Uterus (tissue), 3 donors: ENCODE measurements at regions not wholly inside any gene's neighbourhood (a gene's known extent, or its start where the extent isn't known, plus 50 kb on each side); places are given as distances from the start of the nearest gene placed in this dataset.

Experiments used
- DNase-seq, 2 donors: peaks; one replicate each; pipeline ENCODE4 v3.0.0-alpha.2; 2019 to 2020
- H3K27ac ChIP-seq, 2 donors: fragments of 200-600 bp; sonication (generic); 1 replicate in 1 of 2; 2 replicates in 1 of 2; pipeline ENCODE4 v1.5.1; 2016 to 2018
- H3K27me3 ChIP-seq, 2 donors: fragments of 200-600 bp; sonication (generic); one replicate each; pipeline ENCODE4 v1.5.1; 2018 to 2019; ENCODE audit warnings: control low read depth in 1 of 2
- H3K36me3 ChIP-seq, 2 donors: fragments of 200-600 bp; sonication (generic); one replicate each; pipeline ENCODE4 v1.5.1; 2019; ENCODE audit warnings: control low read depth in 1 of 2
- H3K4me1 ChIP-seq, 2 donors: fragments of 200-600 bp; sonication (generic); one replicate each; pipeline ENCODE4 v1.5.1; 2018 to 2019; ENCODE audit warnings: control low read depth in 1 of 2
- H3K4me3 ChIP-seq, 2 donors: fragments of 200-600 bp; sonication (generic); 1 replicate in 1 of 2; 2 replicates in 1 of 2; pipeline ENCODE4 v1.5.1; 2018 to 2019; ENCODE audit warnings: mild to moderate bottlenecking in 1 of 2
- H3K9me3 ChIP-seq, 2 donors: fragments of 200-600 bp; sonication (generic); one replicate each; pipeline ENCODE4 v1.5.1; 2019; ENCODE audit warnings: control low read depth in 1 of 2
- CTCF ChIP-seq, 4 experiments: fragments of 200-600 bp in 2 of 4; fragments of 450-650 bp in 2 of 4; sonication (generic) in 2 of 4; IDR thresholded peaks; one replicate each; pipeline ENCODE4 v1.5.1; 2016 to 2019; ENCODE audit warnings: antibody characterized with exemption in 4 of 4, mild to moderate bottlenecking in 2 of 4, moderate library complexity in 1 of 4
- POLR2A ChIP-seq, 2 donors: fragments of 450-650 bp; IDR thresholded peaks; one replicate each; pipeline ENCODE4 v1.6.1; 2016; ENCODE audit warnings: antibody characterized with exemption in 2 of 2, mild to moderate bottlenecking in 1 of 2, moderate library complexity in 1 of 2
- intact Hi-C: fragments of 100-400 bp; cut with DNase I; formaldehyde crosslinking; loops from one replicate; pipeline ENCODE4 v1.15.1; 2023; ENCODE audit warnings: low total_unique reads
- donor health status: DM: yes; HTN: yes; CAD: no.

GRCh38 chr1:78432016-78432415, 58.8 kb upstream of the PTGFR start:
- H3K4me3 ChIP-seq, result no peak overlapping the region
- H3K9me3 ChIP-seq, result no peaks in the 10 kb centered on the region
- no peak for TF ChIP-seq CTCF (IDR thresholded peaks at IDR 0.05)
- no peak for TF ChIP-seq POLR2A (IDR thresholded peaks at IDR 0.05)
- H3K27me3 ChIP-seq, result no peaks in the 10 kb centered on the region
- intact Hi-C loops, result no loop called here
- no peaks in the 10 kb centered on the region for H3K36me3 ChIP-seq
- peaks cover 0 to 5% of the 10 kb centered on the region in 2 donors for H3K4me1 ChIP-seq
- H3K27ac ChIP-seq, result no peak overlapping the region
- DNase-seq, result no peak

- Histone ChIP-seq H3K9me3 (no peaks in the 10 kb centered on the region), H3K27me3 (no peaks in the 10 kb centered on the region), H3K4me3 (no peak overlapping the region), H3K36me3 (no peaks in the 10 kb centered on the region), H3K4me1 (peaks cover 0 to 5% of the 10 kb centered on the region in 2 donors), H3K27ac (no peak overlapping the region)
- DNase-seq, result no peak
- intact Hi-C loops, result no loop called here
- TF ChIP-seq POLR2A (IDR thresholded peaks at IDR 0.05) (no peak), CTCF (IDR thresholded peaks at IDR 0.05) (no peak)
Observed at GRCh38 chr1:78434351-78434750, 56.4 kb upstream of the PTGFR start.

GRCh38 chr1:78436961-78437360, 53.8 kb upstream of the PTGFR start:
- intact Hi-C loops, result no loop called here
- no peaks in the 10 kb centered on the region for H3K36me3 ChIP-seq
- H3K4me1 ChIP-seq, result peaks cover 0 to 5% of the 10 kb centered on the region in 2 donors
- no peaks in the 10 kb centered on the region for H3K27me3 ChIP-seq
- no peaks in the 10 kb centered on the region for H3K9me3 ChIP-seq
- no peak for DNase-seq
- peak overlapping the region; percentile 20 to 74 for H3K27ac ChIP-seq
- TF ChIP-seq POLR2A (IDR thresholded peaks at IDR 0.05) (no peak), CTCF (IDR thresholded peaks at IDR 0.05) (no peak)
- H3K4me3 ChIP-seq, result no peak overlapping the region

GRCh38 chr1:78437396-78437795, 53.4 kb upstream of the PTGFR start:
- Histone ChIP-seq H3K9me3 (no peaks in the 10 kb centered on the region), H3K27ac (peak overlapping the region; percentile 20 to 74), H3K4me1 (peaks cover 0 to 5% of the 10 kb centered on the region in 2 donors), H3K36me3 (no peaks in the 10 kb centered on the region), H3K4me3 (no peak overlapping the region), H3K27me3 (no peaks in the 10 kb centered on the region)
- TF ChIP-seq CTCF (IDR thresholded peaks at IDR 0.05), result no peak
- intact Hi-C loops, result no loop called here
- DNase-seq, result no peak

GRCh38 chr1:78437941-78438340, 52.8 kb upstream of the PTGFR start:
- DNase-seq, result no peak
- Histone ChIP-seq H3K27me3 (no peaks in the 10 kb centered on the region), H3K4me1 (peaks cover 0 to 5% of the 10 kb centered on the region in 2 donors), H3K4me3 (no peak overlapping the region), H3K9me3 (no peaks in the 10 kb centered on the region), H3K36me3 (no peaks in the 10 kb centered on the region), H3K27ac (peak overlapping the region in 1 of 2 donors; percentile 74)
- intact Hi-C loops, result no loop called here
- TF ChIP-seq CTCF (IDR thresholded peaks at IDR 0.05), result no peak
- TF ChIP-seq POLR2A (IDR thresholded peaks at IDR 0.05), result no peak
